Mesodermal cell (in vitro differentiated cells): ENCODE measurements at regions not wholly inside any gene's neighbourhood (a gene's known extent, or its start where the extent isn't known, plus 50 kb on each side); places are given as distances from the start of the nearest gene placed in this dataset.
A peak's percentile ranks its signal among the peaks of the same experiment; 100 is the strongest.
"Not testable (repeated sequence)": the region's sequence is repeated elsewhere in the genome, so short reads cannot be mapped to it uniquely, and the experiment has no call there.

ENCODE experiments used
- H3K27ac ChIP-seq: 2 replicates; pipeline ENCODE4 v1.7.0; 2013; ENCODE audit warnings: mild to moderate bottlenecking, low read depth, low read length, moderate library complexity; ENCODE audit not compliant: severe bottlenecking
- H3K36me3 ChIP-seq: 2 replicates; pipeline ENCODE4 v1.7.1; 2013; ENCODE audit warnings: mild to moderate bottlenecking, low read length, moderate library complexity; ENCODE audit not compliant: control insufficient read depth, insufficient read depth
- H3K4me1 ChIP-seq: one replicate; pipeline ENCODE4 v1.7.1; 2013; ENCODE audit warnings: mild to moderate bottlenecking, low read length; ENCODE audit not compliant: insufficient read depth, control insufficient read depth, poor library complexity, severe bottlenecking
- H3K4me3 ChIP-seq: 2 replicates; pipeline ENCODE4 v1.7.0; 2013; ENCODE audit warnings: low read length, control low read depth, mild to moderate bottlenecking; ENCODE audit not compliant: insufficient read depth, poor library complexity, severe bottlenecking; ENCODE audit errors: extremely low read depth
- H3K9me3 ChIP-seq: 2 replicates; pipeline ENCODE4 v1.7.1; 2013; ENCODE audit warnings: mild to moderate bottlenecking, low read length, moderate library complexity; ENCODE audit not compliant: control insufficient read depth
- WGBS, 2 experiments: methylation state at CpG; one replicate each; pipeline ENCODE4 v1.1.5; 2013; ENCODE audit warnings: missing lambda C conversion rate in 2 of 2; ENCODE audit not compliant: insufficient coverage in 2 of 2; 5-methylcytosine and 5-hydroxymethylcytosine counted together

DNA sequence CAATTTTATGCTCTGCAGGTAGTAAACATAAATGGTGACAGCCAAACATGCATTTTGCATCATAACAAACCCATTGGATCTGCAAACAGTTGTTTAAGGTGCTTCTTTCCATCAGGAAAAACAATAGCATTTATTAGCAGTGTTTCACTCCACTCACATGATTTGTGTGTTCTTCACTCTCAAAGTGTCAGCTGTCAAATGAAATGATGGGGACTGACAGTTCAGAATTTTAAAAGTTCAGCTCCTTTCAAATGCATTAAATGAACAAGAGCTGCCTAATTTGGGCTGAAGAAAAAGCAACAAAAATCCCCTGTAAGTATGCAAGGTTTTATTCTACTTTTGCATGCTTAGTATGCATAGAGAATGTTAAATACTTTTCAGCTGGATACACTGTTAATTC lies 145.2 kb upstream of the CDIN1 start:
- no peak overlapping the region for H3K4me3 ChIP-seq
- H3K9me3 ChIP-seq: no peaks in the 10 kb centered on the region
- no peaks in the 10 kb centered on the region for H3K36me3 ChIP-seq
- no peak overlapping the region for H3K27ac ChIP-seq
- peaks cover 26% of the 10 kb centered on the region for H3K4me1 ChIP-seq

DNA sequence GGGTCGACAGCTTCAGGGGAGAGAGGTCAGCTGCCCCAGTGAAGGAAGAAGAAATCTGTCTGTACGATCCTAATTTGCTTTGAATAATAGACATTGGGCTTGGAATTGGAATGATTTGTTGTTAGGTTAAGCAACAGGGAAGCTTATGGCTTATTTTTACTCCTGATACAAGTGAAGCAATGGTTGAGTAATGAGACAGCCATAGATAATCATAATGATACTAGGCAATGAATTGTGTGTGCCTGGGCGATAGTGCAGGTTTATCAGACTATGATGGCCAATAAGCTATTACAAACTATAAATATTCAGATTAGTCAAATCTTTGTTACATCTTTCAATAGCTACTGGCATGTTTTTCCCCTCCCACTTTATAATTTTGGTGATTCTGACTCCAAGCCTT lies 140.9 kb upstream of the CDIN1 start:
- WGBS, 2 experiments: 73 to 83% methylated on average over 1 to 2 of the region's 3 CpGs
- Histone ChIP-seq H3K4me1 (peaks cover 26% of the 10 kb centered on the region), H3K4me3 (no peak overlapping the region)

DNA sequence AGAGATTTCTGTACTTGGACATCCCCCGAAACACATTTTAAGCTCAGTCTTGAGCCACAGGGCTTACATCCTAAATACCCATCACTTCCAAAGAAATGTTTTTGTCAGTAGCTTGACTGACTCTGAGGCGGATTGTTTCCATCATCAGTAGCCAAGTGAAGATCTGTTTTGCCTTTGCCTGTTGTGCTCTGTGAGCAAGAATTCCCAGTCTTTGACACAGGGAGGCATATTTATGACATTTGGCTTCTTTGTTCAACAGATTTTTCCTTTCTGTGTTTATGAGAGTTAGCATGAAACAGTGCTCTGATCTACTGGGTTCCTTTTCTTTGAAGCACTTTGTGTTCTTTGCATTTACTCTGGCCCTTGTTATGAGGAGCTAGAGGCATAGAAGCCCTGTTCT lies 132.1 kb upstream of the CDIN1 start:
- WGBS, 2 experiments: 93 to 94% methylated on average over 2 of the region's 2 CpGs
- Histone ChIP-seq H3K4me1 (peaks cover 9% of the 10 kb centered on the region), H3K4me3 (no peak overlapping the region), H3K9me3 (no peaks in the 10 kb centered on the region), H3K27ac (no peak overlapping the region), H3K36me3 (no peaks in the 10 kb centered on the region)

More for the DNA sequence above, 140.9 kb upstream of the CDIN1 start:
- peak overlapping the region; percentile 89 for H3K27ac ChIP-seq
- no peaks in the 10 kb centered on the region for H3K36me3 ChIP-seq
- no peaks in the 10 kb centered on the region for H3K9me3 ChIP-seq

DNA sequence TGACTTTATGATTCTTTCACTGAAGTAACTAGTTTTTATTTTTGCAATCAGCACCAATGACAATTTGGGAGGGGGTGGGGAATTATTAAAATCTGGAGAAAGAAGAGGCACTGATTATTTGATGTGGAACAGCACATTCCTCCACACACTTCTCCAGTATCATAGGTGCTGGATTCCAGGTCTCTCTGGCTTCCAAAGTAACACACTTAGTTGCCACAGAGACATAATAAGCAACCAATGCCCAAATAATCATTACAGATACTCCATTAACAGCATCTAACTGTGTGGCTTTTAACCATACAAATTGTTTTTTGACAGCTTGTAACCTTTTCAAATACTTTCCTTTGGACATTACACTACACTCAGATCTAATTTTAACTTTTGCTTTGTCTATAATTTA lies 131.0 kb upstream of the CDIN1 start:
- Histone ChIP-seq H3K4me1 (peaks cover 9% of the 10 kb centered on the region), H3K27ac (no peak overlapping the region), H3K9me3 (no peaks in the 10 kb centered on the region), H3K36me3 (no peaks in the 10 kb centered on the region), H3K4me3 (no peak overlapping the region)

DNA sequence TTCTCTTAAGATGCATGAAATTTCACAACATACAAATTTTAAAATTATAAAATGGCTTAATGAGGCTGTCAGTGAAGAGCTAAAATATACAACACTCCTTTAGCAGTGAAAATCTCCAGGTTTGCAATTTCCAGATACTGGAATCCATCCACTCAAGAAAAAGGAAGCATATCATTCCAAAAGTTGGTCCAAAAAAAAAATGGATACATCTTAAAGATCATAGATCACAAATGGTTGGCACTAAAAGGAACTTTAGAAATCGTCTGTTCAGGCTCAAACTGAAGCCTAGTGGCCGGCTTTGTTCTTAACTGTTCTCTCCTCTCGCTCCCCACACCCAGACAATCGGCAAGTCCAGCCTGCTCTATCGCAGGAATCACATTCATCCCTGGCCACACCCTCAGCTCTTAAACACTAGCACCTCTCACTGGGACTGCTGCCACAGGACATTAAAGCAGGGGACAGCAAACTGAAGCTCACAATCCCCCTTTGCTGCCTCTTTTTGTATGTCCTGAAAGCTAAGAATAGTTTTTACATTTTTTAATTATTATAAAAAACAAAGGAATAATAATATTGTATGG lies 130.3 kb upstream of the CDIN1 start:
- peaks cover 9% of the 10 kb centered on the region for H3K4me1 ChIP-seq
- peak overlapping the region; percentile 18 for H3K27ac ChIP-seq
- no peaks in the 10 kb centered on the region for H3K9me3 ChIP-seq
- 45 to 50% methylated on average over 3 to 5 of the region's 5 CpGs for WGBS, 2 experiments
- H3K4me3 ChIP-seq: no peak overlapping the region
- H3K36me3 ChIP-seq: no peaks in the 10 kb centered on the region

DNA sequence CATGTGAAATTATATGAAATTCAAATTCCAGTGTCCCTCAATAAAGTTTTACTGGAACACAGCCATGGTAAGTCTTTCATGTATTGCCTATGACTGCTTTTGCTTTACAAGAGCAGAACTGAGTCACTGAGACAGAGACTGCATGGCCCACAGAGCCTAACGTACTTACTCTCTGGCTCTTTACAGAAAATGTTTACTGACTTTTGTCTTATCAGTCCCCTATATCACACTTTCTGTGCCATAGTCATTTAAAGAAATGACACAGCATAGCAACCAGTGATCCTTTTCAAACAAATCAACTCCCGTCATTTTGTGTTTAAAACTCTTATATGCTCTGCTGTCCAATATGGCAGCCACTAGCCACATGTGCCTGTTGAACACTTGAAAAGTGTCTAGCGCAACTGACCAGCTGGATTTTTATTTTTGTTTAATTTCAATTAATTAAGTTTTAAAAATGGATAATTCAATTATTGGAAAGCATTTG lies 129.7 kb upstream of the CDIN1 start:
- Histone ChIP-seq H3K27ac (no peak overlapping the region), H3K4me3 (no peak overlapping the region), H3K36me3 (no peaks in the 10 kb centered on the region), H3K4me1 (peaks cover 9% of the 10 kb centered on the region), H3K9me3 (no peaks in the 10 kb centered on the region)
- 86 to 100% methylated on average over 2 of the region's 3 CpGs for WGBS, 2 experiments

DNA sequence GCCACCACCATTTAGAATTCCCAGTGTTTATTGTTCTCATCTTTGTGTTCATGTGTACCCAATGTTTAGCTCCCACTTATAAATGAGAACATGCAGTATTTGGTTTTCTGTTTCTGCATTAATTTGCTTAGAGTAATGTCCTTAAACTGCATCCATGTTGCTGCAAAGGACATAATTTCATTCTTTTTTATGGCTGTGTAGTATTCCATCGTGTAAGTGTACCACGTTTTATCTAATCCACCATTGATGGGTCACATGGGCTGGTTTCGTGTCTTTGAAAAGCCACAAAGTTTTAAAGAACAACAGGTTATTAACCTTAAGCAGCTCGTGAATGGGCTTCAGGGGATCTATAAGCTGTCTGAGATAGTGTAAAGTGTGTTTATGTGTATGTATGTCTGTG lies 125.2 kb upstream of the CDIN1 start:
- not testable (repeated sequence) for H3K27ac ChIP-seq, H3K36me3 ChIP-seq, H3K4me1 ChIP-seq, H3K4me3 ChIP-seq, H3K9me3 ChIP-seq
- 92 to 95% methylated on average over 4 of the region's 4 CpGs for WGBS, 2 experiments

DNA sequence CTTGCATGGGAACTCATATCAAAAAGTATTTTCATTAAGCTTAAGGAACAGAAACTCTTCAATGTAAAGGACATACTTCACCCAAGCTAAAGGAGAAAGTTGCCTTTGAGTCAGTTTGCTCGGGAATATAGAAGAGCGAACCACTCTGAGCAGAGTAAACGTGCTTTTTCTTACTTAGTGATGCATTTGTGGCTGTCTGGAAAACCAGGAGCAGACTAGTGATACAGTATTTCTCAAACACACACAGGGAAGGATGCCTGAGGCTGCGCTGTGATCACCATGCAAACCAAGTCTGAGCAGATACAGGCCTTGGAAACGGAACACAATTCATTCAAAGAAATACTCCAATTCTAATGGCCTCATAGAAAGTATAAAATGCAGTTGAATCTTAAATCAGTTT lies 121.0 kb upstream of the CDIN1 start:
- Histone ChIP-seq H3K9me3 (peaks cover 3% of the 10 kb centered on the region), H3K4me3 (no peak overlapping the region), H3K36me3 (no peaks in the 10 kb centered on the region), H3K27ac (no peak overlapping the region), H3K4me1 (no peaks in the 10 kb centered on the region)
- 60% methylated on average over 3 of the region's 5 CpGs; no CpG with 5 or more reads in 1 of the 2 experiments for WGBS, 2 experiments

DNA sequence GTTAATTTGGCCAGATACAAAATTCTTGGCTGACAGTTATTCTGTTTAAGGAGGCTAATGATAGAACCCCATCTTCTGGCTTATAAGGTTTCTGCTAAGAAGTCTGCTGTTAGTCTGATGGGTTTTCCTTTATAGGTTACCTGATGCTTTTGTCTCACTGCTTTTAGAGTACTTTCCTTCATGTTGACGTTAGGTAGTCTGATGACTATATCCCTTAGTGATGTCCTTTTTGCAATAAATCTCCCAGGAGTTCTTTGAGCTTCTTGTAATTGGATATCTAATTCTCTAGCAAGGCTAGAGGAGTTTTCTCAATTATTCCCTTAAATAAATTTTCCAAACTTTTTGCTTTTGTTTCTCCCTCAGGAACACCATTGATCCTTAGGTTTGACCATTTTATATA lies 114.1 kb upstream of the CDIN1 start:
- Histone ChIP-seq H3K4me3 (no peak overlapping the region), H3K9me3 (peaks cover 3% of the 10 kb centered on the region), H3K27ac (no peak overlapping the region), H3K4me1 (peaks cover 19% of the 10 kb centered on the region), H3K36me3 (no peaks in the 10 kb centered on the region)
- WGBS, 2 experiments: no CpG with 5 or more reads among the region's 1 CpG

DNA sequence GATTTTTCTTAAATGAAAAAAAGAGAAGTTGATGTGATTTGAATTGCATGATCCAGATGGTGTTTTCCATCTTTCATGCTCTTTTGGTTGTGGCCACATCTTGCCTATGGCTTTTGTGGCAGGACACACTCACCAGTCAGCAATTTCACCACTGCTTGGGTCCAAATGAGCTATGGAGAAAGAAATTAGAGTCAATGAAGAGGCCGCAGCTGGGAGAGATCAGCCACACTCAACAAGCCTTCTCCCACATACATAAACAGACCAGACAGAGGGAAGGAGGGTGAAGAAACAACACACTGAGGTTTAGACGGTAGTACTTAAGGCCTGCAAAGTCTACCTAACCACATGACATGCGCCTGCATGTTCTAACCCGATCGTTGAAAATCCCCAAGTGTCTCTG lies 110.7 kb upstream of the CDIN1 start:
- Histone ChIP-seq H3K4me1 (peaks cover 19% of the 10 kb centered on the region), H3K27ac (peak overlapping the region; percentile 10), H3K4me3 (no peak overlapping the region), H3K36me3 (no peaks in the 10 kb centered on the region), H3K9me3 (no peaks in the 10 kb centered on the region)
- WGBS, 2 experiments: 82 to 100% methylated on average over 3 of the region's 5 CpGs

DNA sequence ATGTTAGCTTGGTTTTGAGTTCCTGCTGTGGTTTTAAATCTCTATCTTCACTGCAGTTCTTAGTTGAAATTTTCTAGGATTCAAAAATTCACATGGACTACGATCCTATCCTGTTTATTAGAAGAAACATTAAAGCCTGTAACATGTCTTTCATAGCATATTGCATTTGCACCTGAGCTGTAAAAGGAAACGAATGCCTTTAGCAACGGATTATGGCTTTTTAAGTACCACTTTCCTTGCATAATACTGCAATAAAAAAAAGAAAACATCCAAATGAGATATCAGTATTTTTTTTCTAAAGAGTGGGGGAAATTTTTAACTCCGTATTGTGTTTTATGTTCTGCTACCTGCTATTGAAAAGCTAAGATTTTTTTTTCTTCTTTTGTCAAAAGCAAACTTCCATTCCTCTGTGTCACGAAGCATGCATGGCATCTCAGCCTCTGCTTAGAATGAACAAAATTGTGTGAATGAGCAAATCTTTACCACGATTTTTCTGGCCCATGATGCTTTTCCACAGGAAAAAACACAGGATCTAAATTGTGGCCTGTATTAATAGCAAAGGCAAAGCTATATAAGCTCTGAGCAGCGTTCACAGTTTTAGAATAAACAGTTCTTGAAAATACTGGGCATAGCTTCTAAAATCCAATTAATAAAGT lies 110.0 kb upstream of the CDIN1 start:
- H3K27ac ChIP-seq: peak overlapping the region; percentile 30
- H3K36me3 ChIP-seq: no peaks in the 10 kb centered on the region
- H3K4me1 ChIP-seq: peaks cover 19% of the 10 kb centered on the region
- H3K9me3 ChIP-seq: no peaks in the 10 kb centered on the region
- WGBS, 2 experiments: 81% methylated on average over 3 of the region's 7 CpGs; no CpG with 5 or more reads in 1 of the 2 experiments
- H3K4me3 ChIP-seq: no peak overlapping the region
